H9 (cell line): ENCODE measurements at regions not wholly inside any gene's neighbourhood (a gene's known extent, or its start where the extent isn't known, plus 50 kb on each side); places are given as distances from the start of the nearest gene placed in this dataset.

Source experiments
- DNase-seq: peaks from one replicate; pipeline ENCODE4 v3.0.0-alpha.2; 2017
- H2AFZ ChIP-seq: one replicate; pipeline ENCODE4 v1.6.1; 2013; ENCODE audit warnings: mild to moderate bottlenecking, low read length, control low read depth, moderate library complexity
- H2AK5ac ChIP-seq: 2 replicates; pipeline ENCODE4 v1.6.1; 2013; ENCODE audit warnings: low read length, control low read depth, mixed read lengths; ENCODE audit not compliant: insufficient read length
- H2BK120ac ChIP-seq: one replicate; pipeline ENCODE4 v1.6.1; 2013; ENCODE audit warnings: low read depth, mild to moderate bottlenecking, low read length, control low read depth, inconsistent platforms; ENCODE audit not compliant: poor library complexity, severe bottlenecking
- H2BK12ac ChIP-seq: 2 replicates; pipeline ENCODE4 v1.6.1; 2013; ENCODE audit warnings: low read length, control low read depth, mixed read lengths, low read depth; ENCODE audit not compliant: insufficient read length
- H2BK15ac ChIP-seq: 2 replicates; pipeline ENCODE4 v1.6.1; 2013; ENCODE audit warnings: low read depth, low read length, control low read depth
- H2BK20ac ChIP-seq: one replicate; pipeline ENCODE4 v1.6.1; 2013; ENCODE audit warnings: low read depth, mild to moderate bottlenecking, low read length, control low read depth, inconsistent platforms; ENCODE audit not compliant: poor library complexity, severe bottlenecking
- H2BK5ac ChIP-seq: 2 replicates; pipeline ENCODE4 v1.6.1; 2013; ENCODE audit warnings: low read length, control low read depth, mixed read lengths; ENCODE audit not compliant: insufficient read length
- H3K14ac ChIP-seq: 2 replicates; pipeline ENCODE4 v1.6.1; 2013; ENCODE audit warnings: low read length, control low read depth; ENCODE audit not compliant: insufficient read depth
- H3K18ac ChIP-seq: 2 replicates; pipeline ENCODE4 v1.6.1; 2013; ENCODE audit warnings: low read depth, mild to moderate bottlenecking, mixed read lengths, low read length, control low read depth; ENCODE audit not compliant: insufficient read length
- H3K23ac ChIP-seq: 2 replicates; pipeline ENCODE4 v1.6.1; 2013; ENCODE audit warnings: low read length, control low read depth, mixed read lengths, low read depth; ENCODE audit not compliant: insufficient read length
- H3K23me2 ChIP-seq: 2 replicates; pipeline ENCODE4 v1.6.1; 2013; ENCODE audit warnings: low read depth, mild to moderate bottlenecking, mixed read lengths, low read length, control low read depth; ENCODE audit not compliant: insufficient read length, poor library complexity, severe bottlenecking
- H3K27ac ChIP-seq: 2 replicates; pipeline ENCODE4 v1.5.1; 2013; ENCODE audit warnings: low read length, control low read depth, mixed read lengths, low read depth; ENCODE audit not compliant: insufficient read length
- H3K27me3 ChIP-seq: 2 replicates; pipeline ENCODE4 v1.6.1; 2013; ENCODE audit warnings: low read length, control low read depth, inconsistent platforms; ENCODE audit not compliant: insufficient read depth
- H3K4ac ChIP-seq: 2 replicates; pipeline ENCODE4 v1.6.1; 2013; ENCODE audit warnings: low read depth, mild to moderate bottlenecking, control low read depth, inconsistent platforms, low read length, moderate library complexity
- H3K4me1 ChIP-seq: 2 replicates; pipeline ENCODE4 v1.6.1; 2013; ENCODE audit warnings: low read length, control low read depth, inconsistent platforms; ENCODE audit not compliant: insufficient read depth
- H3K4me2 ChIP-seq: 2 replicates; pipeline ENCODE4 v1.6.1; 2013; ENCODE audit warnings: low read length, control low read depth, mixed read lengths; ENCODE audit not compliant: insufficient read length, insufficient read depth
- H3K56ac ChIP-seq: 2 replicates; pipeline ENCODE4 v1.6.1; 2013; ENCODE audit warnings: low read depth, mild to moderate bottlenecking, mixed read lengths, low read length, control low read depth; ENCODE audit not compliant: insufficient read length
- H3K79me1 ChIP-seq: 2 replicates; pipeline ENCODE4 v1.6.1; 2013; ENCODE audit warnings: low read depth, mild to moderate bottlenecking, moderate library complexity, low read length, control low read depth, inconsistent platforms; ENCODE audit not compliant: insufficient read depth, poor library complexity, severe bottlenecking
- H3K79me2 ChIP-seq: 2 replicates; pipeline ENCODE4 v1.6.1; 2013; ENCODE audit warnings: low read length, control low read depth, inconsistent platforms; ENCODE audit not compliant: insufficient read depth
- H3K9ac ChIP-seq: 2 replicates; pipeline ENCODE4 v1.6.1; 2013; ENCODE audit warnings: low read length, control low read depth, mixed read lengths; ENCODE audit not compliant: insufficient read length; ENCODE audit errors: extremely low read depth
- H3K9me3 ChIP-seq: one replicate; pipeline ENCODE4 v1.6.1; 2013; ENCODE audit warnings: low read depth, low read length, inconsistent platforms; ENCODE audit not compliant: control insufficient read depth
- H3T11ph ChIP-seq: one replicate; pipeline ENCODE4 v1.6.1; 2013; ENCODE audit warnings: mild to moderate bottlenecking, low read length, control low read depth, inconsistent platforms
- H4K20me1 ChIP-seq: one replicate; pipeline ENCODE4 v1.6.1; 2013; ENCODE audit not compliant: control insufficient read depth, insufficient read length, insufficient read depth
- H4K5ac ChIP-seq: 2 replicates; pipeline ENCODE4 v1.6.1; 2013; ENCODE audit warnings: low read depth, mild to moderate bottlenecking, mixed read lengths, low read length, control low read depth; ENCODE audit not compliant: insufficient read length
- H4K8ac ChIP-seq: replicated peaks from 2 replicates; pipeline ENCODE4 v1.6.1; 2013; ENCODE audit warnings: low read length, control low read depth, mixed read lengths, low read depth; ENCODE audit not compliant: insufficient read length
- H4K91ac ChIP-seq: 2 replicates; pipeline ENCODE4 v1.6.1; 2013; ENCODE audit warnings: low read depth, mild to moderate bottlenecking, moderate library complexity, mixed read lengths, low read length, control low read depth; ENCODE audit not compliant: insufficient read length
- H3K27ac Mint-ChIP-seq, 3 experiments: 2 replicates in 2 of 3; 3 replicates in 1 of 3; pipeline ENCODE4 v1.8.0; 2020 to 2021; ENCODE audit warnings: mixed read lengths in 3 of 3, mild to moderate bottlenecking in 1 of 3, moderate library complexity in 1 of 3
- H3K27me3 Mint-ChIP-seq: 2 replicates; pipeline ENCODE4 v1.8.0; 2021; ENCODE audit warnings: low read depth, mild to moderate bottlenecking, moderate library complexity, mixed read lengths
- H3K36me3 Mint-ChIP-seq, 3 experiments: 2 replicates in 2 of 3; 3 replicates in 1 of 3; pipeline ENCODE4 v1.8.0; 2020 to 2021; ENCODE audit warnings: low read depth in 3 of 3, mixed read lengths in 3 of 3; ENCODE audit not compliant: insufficient read depth in 1 of 3
- H3K4me1 Mint-ChIP-seq, 2 experiments: 2 replicates each; pipeline ENCODE4 v1.8.0; 2020; ENCODE audit warnings: mixed read lengths in 2 of 2
- H3K4me3 Mint-ChIP-seq, 2 experiments: 2 replicates in 1 of 2; 3 replicates in 1 of 2; pipeline ENCODE4 v1.8.0; 2020 to 2021; ENCODE audit warnings: mild to moderate bottlenecking in 2 of 2, mixed read lengths in 2 of 2, moderate library complexity in 1 of 2
- H3K9me3 Mint-ChIP-seq, 2 experiments: 2 replicates in 1 of 2; 3 replicates in 1 of 2; pipeline ENCODE4 v1.8.0; 2020; ENCODE audit warnings: mild to moderate bottlenecking in 2 of 2, mixed read lengths in 2 of 2, moderate library complexity in 1 of 2
- CTCF ChIP-seq: fragments of 200-600 bp; sonication (generic); conservative IDR thresholded peaks from 3 replicates; pipeline ENCODE4 v1.8.0; 2021; ENCODE audit warnings: antibody characterized with exemption, mild to moderate bottlenecking
- WGBS: extraction: QIAGEN DNeasy Blood & Tissue Kit; methylation state at CpG from one replicate; pipeline ENCODE4 v1.1.7; 2013; ENCODE audit warnings: missing lambda C conversion rate, low lambda C conversion rate, mixed read lengths; ENCODE audit not compliant: insufficient read length; ENCODE audit errors: extremely low coverage; 5-methylcytosine and 5-hydroxymethylcytosine counted together

- no CpG with 5 or more reads among the region's 1 CpG for WGBS
- Histone ChIP-seq H3K18ac (no peak overlapping the region), H3K4ac (no peak overlapping the region), H4K20me1 (no peaks in the 10 kb centered on the region), H4K91ac (no peak overlapping the region), H3K79me1 (no peaks in the 10 kb centered on the region), H2BK5ac (no peak overlapping the region), H4K8ac (no peak overlapping the region), H3K27ac (no peak overlapping the region), H4K5ac (no peak overlapping the region), H3K14ac (no peak overlapping the region), H3K4me1 (no peaks in the 10 kb centered on the region), H3K23ac (no peak overlapping the region), H3K27me3 (no peaks in the 10 kb centered on the region), H2AK5ac (no peak overlapping the region), H3K79me2 (no peaks in the 10 kb centered on the region), H2BK15ac (no peak overlapping the region), H3K23me2 (no peaks in the 10 kb centered on the region), H2BK12ac (no peak overlapping the region), H2BK20ac (no peak overlapping the region), H3K9me3 (no peaks in the 10 kb centered on the region), H3K9ac (no peak overlapping the region), H3K56ac (no peak overlapping the region), H2AFZ (no peak overlapping the region), H3K4me2 (no peak overlapping the region), H3T11ph (no peak overlapping the region), H2BK120ac (no peak overlapping the region)
- Mint-ChIP-seq H3K4me3 (no peak overlapping the region), H3K36me3 (no peaks in the 10 kb centered on the region), H3K27ac (no peak overlapping the region), H3K9me3 (no peaks in the 10 kb centered on the region), H3K27me3 (no peaks in the 10 kb centered on the region), H3K4me1 (peaks cover 0 to 5% of the 10 kb centered on the region in 2 experiments; a peak in 1 of 4 replicates)
- DNase-seq = no peak
- TF ChIP-seq CTCF = no peak
Observed at GRCh38 chr7:119720541-119720940, 552.4 kb upstream of the KCND2 start.
